Hematopoietic multipotent progenitor cell treated with erythropoietin and hydrocortisone succinate and interleukin-3 and kit ligand, for 8 days (in vitro differentiated cells): ENCODE measurements at regions not wholly inside any gene's neighbourhood (a gene's known extent, or its start where the extent isn't known, plus 50 kb on each side); places are given as distances from the start of the nearest gene placed in this dataset.
"Not testable (repeated sequence)": the region's sequence is repeated elsewhere in the genome, so short reads cannot be mapped to it uniquely, and the experiment has no call there.

Source experiments
- DNase-seq: peaks from one replicate; pipeline ENCODE4 v3.0.0-alpha.2; 2015

DNA sequence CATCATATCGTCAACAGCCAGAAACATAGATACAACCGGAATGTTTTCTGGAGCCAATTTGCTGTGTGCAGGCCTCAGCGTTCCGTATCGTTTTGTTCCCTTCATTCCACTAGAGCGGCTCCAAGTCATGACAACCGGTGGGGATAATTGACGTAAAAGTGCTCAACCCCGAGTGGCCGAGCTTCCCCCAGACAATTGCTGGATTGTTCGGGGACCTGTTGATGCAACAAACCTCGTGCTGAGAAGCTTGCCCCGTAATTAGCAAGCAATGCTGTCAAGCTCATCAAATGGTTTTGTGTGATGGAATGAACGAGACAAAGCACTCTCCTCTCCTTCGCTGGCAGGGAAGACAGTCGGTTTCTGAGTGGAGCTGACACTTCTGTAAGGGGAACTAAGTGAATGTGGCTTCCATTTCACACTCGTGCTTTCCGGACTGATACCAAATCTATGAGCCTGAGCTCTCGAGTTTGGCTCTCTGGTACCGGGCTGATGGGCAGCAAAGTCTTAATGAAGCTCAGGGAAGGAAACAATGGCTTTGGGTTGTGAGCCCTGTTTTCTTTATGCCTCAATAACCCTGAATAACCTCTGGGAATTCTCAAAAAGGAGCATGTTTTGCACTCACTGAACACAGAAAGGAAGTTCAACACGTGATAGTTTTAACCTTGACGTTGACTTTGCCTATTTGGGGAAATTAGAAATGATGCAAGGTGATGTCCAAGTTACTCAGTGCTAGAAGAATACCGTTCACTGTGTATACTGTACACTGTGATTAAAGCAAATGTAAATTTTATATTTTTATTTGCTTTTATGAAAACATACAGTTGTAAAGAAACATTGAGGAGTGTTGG, 220.5 kb downstream of the BAMBI start:
- DNase-seq, result no peak

DNA sequence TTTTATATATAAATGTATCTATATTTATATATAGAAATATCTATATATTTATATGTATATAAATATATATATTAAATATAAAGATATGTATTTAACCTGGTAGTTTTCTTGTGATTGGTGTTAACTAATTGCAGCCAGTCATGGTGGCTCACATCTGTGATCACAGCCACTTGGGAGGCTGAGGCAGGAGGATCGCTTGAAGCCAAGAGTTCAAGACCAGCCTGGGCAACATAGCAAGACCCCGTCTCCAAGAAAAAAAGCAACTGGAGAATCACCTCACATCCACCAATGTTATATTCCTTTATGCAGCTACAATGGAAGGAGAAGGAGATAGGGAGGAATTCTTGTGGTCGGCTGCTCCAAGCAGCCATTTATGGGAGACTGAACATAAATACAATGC, 224.9 kb downstream of the BAMBI start:
- DNase-seq, result no peak

- DNase-seq, result no peak
Observed at GRCh38 chr10:28903063-28903462, 225.7 kb downstream of the BAMBI start.

- no peak for DNase-seq
Observed at GRCh38 chr10:28903736-28904135, 226.4 kb downstream of the BAMBI start.

- no peak for DNase-seq
Observed at GRCh38 chr10:28905371-28905770, 228.1 kb downstream of the BAMBI start.

DNA sequence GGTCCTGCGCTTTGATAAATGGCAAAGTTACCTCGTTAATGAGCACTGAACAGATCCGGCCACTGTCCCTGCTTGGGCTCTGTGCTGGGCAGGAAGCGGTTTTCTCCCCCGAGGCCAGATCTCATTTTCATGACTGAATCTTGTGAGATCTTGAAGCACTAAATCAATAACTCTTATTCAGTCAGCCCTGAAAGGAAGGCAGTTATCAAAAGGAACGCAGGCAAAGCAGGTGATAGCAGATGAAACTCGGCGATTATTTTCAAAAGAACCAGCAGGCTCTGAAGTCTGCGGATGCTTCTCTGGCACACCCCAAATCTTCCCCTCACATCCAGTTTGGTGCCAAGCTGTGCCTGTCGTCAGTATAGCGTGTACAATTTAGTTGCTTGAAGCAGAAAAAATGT, 228.7 kb downstream of the BAMBI start:
- DNase-seq, result no peak

DNA sequence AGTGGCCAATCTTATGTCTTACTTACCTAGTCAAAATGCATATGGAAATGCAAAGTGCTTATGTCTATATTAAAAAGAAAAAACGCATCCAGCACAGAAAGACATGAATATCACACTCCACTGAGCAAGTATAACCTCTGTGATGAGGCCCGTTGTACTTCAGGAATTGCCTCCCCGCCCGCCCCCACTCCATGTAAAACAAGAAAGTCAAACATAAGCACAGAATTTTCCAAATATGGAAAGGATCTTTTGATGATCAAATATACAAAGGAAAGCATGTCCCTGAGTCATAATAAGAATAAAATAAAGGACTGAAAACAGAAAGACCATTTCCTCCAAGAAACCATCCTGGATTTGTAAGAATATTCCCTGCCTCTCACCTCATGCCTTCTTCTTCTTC, 229.1 kb downstream of the BAMBI start:
- no peak for DNase-seq

DNA sequence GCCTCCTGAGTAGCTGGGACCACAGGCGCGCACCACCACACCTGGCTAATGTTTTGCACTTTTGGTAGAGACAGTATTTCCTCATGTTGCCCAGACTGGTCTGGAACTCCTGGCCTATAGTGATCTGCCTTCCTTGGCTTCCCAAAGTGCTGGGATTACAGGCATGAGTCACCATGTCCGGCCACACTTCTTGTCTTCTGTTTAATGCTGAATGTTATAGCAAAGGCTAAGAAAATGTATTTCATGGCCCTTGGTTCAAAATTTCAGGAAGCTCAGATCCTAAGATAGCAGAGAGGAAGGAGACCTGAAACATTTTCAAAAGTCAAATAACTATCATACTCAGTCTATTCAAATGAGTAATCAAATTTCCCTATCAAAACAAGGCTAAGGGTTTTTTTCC, 229.6 kb downstream of the BAMBI start:
- DNase-seq, result no peak

GRCh38 chr10:28909875-28910274, 232.6 kb downstream of the BAMBI start:
- no peak for DNase-seq

- no peak for DNase-seq
Observed at GRCh38 chr10:28910956-28911355, 233.6 kb downstream of the BAMBI start.

DNA sequence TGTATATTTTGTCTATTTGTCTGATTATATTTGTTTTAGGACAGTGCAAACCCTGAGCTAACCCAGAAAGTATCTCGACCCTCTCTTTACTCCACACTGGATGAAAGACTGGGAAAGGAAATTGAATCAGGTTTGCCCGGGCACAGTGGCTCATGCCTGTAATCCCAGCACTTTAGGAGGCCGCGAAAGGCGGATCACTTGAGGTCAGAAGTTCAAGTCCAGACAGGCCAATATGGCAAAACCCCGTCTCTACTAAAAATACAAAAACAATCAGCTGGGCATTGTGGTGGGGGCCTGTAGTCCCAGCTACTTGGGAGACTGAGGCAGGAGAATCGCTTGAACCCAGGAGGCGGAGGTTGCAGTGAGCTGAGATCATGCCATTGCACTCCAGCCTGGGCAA, 234.2 kb downstream of the BAMBI start:
- DNase-seq, result not testable (repeated sequence)

DNA sequence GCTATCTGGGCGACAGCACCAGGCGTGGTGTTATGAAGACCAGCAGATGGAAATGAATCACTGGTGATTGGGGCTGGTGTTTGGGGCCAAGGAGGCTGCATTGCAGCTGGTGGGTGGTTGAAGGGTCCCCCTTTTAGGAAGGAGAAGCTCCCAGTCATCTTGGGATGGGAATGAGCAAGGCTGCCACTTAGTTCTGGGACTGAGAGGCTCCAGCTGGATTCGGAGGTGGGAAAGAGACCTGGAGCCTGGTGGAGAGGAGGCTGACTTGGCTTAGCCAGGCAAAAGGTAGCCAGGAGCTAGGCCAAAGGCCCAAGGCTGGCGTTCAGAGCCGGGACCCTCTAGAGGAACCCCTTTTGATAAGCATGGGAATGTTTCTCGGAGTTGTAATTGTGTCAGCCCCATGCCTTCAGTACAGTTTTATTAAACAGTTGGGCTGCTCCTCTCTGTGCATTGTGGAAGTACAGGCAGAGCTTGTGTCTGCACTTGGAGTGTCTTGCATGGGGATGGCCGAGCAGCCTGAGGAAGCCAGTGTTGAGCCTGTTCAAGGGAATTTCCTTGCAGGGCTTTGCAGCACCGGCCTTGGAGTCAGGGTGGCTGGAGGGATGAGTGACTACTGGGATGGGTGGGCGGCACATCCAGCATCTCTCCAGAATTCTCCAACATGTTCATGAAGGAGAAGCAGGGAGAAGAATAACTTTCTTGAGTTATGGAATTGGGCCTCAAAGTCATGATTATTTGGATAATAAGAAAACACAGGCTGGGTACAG, 234.9 kb downstream of the BAMBI start:
- DNase-seq, result no peak

GRCh38 chr10:28913436-28914237, 236.3 kb downstream of the BAMBI start:
- DNase-seq, result no peak

DNA sequence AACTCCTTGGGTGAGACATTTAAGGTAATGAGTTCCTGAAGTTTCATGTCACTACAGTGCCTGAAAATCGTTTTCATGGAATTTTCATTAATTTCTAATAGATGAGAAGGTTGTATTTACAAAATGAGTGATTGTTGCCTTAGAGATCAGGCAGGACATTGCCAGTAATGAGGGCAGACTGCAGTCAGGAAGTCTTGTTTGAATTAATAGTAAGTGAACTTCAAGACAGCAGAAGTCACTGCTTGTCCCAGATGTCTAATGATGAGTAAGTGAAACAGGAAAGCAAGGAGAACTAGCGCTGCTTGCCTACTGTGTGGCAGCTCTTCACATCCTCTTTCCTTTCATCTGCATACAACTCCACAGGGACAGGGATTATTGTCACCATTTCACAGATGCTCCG, 237.4 kb downstream of the BAMBI start:
- DNase-seq, result no peak

- no peak for DNase-seq
Observed at GRCh38 chr10:28915989-28916588, 238.8 kb downstream of the BAMBI start.

GRCh38 chr10:28920091-28920490, 242.8 kb downstream of the BAMBI start:
- no peak for DNase-seq

GRCh38 chr10:28922127-28922526, 244.8 kb downstream of the BAMBI start:
- no peak for DNase-seq

DNA sequence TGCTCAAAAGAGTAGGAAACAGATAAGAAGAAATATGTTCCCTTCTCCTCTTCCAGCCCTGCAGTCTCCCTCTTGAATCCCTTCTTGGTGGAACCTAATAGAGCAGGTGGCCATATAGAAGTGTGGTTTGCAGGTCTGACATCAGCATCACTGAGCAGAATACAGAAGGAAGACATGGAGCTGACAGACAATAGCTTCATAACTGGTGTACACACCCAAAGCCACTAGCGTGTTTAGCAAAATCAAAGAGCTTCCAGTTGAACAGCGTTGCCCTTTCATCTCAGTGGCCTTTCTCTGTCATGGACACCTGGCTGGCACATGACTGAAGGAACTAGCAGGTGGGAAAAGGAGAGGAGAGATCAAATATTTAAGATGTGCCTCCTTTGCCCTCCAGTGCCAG, 245.5 kb downstream of the BAMBI start:
- DNase-seq, result no peak

DNA sequence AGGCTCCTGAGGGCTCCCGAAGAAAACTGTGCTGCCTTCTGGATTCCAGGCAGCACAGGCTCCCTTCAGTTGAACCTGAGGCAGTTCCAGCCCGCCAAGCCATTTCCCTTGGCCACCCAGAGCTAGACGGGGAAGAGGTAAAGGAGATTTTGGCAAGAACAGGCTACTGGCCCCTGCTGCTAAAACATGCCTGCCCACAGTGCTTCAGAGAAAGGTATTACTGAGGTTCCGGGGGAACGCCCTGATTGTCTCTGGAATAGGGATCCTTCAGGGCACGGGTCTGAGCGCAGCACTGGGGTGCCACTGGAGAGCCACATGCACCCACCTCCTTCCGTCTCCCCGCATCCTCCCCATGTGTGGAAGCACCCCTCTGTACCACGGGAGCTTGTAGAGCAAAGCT, 247.4 kb downstream of the BAMBI start:
- no peak for DNase-seq

DNA sequence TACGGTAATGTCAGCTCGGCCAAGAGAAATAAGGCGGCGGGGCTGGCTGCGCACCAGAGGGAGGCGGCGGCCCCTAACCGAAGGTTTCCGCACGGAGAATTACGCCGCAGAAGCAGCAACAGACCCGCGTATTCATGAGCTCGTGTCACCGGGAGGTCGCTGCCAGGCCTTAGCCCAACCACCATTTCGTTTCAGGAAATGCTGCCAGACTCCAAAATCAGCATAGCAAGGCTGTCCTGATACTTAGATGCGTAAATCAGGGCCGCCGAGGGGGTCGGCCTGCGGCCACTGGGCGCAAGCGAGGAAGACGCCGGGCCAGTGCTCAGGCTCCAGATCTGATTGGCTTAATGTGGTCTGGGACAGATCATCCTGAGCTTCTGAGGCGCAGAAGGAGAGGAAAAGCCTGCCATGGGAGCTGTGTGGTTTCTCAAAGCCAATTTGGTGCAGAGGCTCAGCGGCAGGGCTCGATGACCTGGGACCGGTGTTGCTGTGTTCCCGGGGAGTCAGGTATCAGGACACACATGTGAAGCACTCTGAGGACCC, 247.9 kb downstream of the BAMBI start:
- DNase-seq, result no peak

DNA sequence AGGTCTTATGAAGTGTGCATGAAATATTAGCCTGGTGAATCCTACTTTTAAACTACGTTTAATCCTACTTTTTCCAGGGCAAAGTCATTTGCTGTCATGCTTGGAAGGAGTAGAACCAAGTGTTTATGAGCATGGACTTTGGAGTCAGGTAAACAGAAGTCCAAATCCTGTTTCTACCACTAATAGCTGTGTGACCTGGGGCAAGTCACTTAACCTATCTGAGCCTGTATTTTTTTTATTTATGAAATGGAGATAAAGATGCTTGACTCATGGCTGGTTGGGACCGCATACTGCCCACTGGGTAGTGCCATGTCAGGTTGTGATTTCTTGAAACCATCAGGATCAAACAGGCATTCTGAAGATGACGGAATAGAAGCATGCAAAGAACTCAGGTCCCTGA, 249.6 kb downstream of the BAMBI start:
- DNase-seq, result no peak

GRCh38 chr10:28928484-28928883, 251.2 kb downstream of the BAMBI start:
- DNase-seq, result no peak

DNA sequence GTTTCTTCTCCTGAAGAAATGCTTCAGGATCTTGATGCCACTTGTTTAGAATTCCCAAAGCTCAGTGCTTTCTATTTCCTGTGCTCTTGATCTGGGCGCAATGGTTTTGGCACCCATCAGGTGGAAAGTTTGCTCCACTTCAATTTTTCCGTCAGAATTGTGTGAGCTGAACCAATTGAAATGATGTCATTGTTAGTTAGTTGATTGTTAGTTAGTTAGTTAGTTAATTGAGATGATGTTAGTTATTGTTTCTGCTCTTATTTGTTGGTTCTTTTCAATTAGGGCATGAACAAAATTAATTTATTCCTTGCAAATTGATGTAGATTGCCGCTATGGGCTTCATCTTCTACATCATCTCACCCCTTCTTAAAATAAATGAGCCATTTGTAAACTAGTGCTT, 252.6 kb downstream of the BAMBI start:
- DNase-seq, result no peak
